Thymus (tissue), 11 donors: ENCODE measurements at regions not wholly inside any gene's neighbourhood (a gene's known extent, or its start where the extent isn't known, plus 50 kb on each side); places are given as distances from the start of the nearest gene placed in this dataset.

Experiments used
- DNase-seq, 9 donors: peaks; one replicate each; pipeline ENCODE4 v3.0.0-alpha.2; 2013; ENCODE audit warnings: low spot score in 9 of 9, low read depth in 6 of 9, missing footprints in 1 of 9
- H3K27ac ChIP-seq, 2 donors: one replicate each; pipeline ENCODE4 v1.5.1; 2013; ENCODE audit warnings: control low read depth in 1 of 2, low read depth in 1 of 2, low read length in 1 of 2, mild to moderate bottlenecking in 1 of 2, moderate library complexity in 1 of 2
- H3K27me3 ChIP-seq, 2 donors: one replicate each; pipeline ENCODE4 v1.5.1; 2013; ENCODE audit warnings: low read length in 1 of 2; ENCODE audit not compliant: control insufficient read depth in 2 of 2, insufficient read depth in 1 of 2
- H3K36me3 ChIP-seq, 2 donors: one replicate each; pipeline ENCODE4 v1.5.1; 2013; ENCODE audit warnings: low read length in 1 of 2, mild to moderate bottlenecking in 1 of 2, moderate library complexity in 1 of 2; ENCODE audit not compliant: control insufficient read depth in 2 of 2, insufficient read depth in 2 of 2
- H3K4me1 ChIP-seq, 2 donors: one replicate each; pipeline ENCODE4 v1.5.1; 2013; ENCODE audit warnings: low read length in 2 of 2; ENCODE audit not compliant: control insufficient read depth in 2 of 2, insufficient read depth in 2 of 2
- H3K4me3 ChIP-seq, 2 donors: one replicate each; pipeline ENCODE4 v1.5.1; 2013; ENCODE audit warnings: low read length in 2 of 2, control low read depth in 1 of 2, mild to moderate bottlenecking in 1 of 2
- H3K9me3 ChIP-seq, 2 donors: one replicate each; pipeline ENCODE4 v1.5.1; 2013; ENCODE audit warnings: low read length in 1 of 2, mild to moderate bottlenecking in 1 of 2; ENCODE audit not compliant: control insufficient read depth in 2 of 2, insufficient read depth in 1 of 2
- WGBS: extraction: QIAGEN DNeasy Blood & Tissue Kit; methylation state at CpG from one replicate; pipeline ENCODE4 v1.1.7; 2013; 5-methylcytosine and 5-hydroxymethylcytosine counted together
- donor health status: healthy.

DNA sequence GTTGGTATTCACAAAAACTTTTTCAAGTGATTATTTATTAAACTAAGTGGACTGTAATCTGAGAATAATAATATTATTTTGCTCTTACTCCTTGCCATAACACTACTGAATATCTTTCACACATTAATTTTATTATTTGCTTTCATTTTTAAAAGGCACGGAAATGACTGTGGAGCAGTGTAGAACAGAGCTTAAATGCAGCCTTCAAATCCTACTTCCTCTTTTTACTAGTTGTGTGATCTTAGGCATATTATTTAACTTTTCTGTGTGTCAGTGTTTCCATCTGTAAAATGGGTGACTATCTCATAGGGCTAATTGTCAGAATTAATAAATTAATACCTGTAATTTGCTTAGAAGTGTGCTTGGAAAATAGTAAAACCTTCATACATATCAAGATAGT lies 55.5 kb upstream of the SLC8A1 start:
- WGBS, result 44% methylated on average over 1 of the region's 1 CpG
- no peak for DNase-seq
- no peaks in the 10 kb centered on the region for H3K9me3 ChIP-seq
- H3K4me3 ChIP-seq, result no peak overlapping the region
- H3K4me1 ChIP-seq, result no peaks in the 10 kb centered on the region
- H3K27ac ChIP-seq, result no peak overlapping the region
- no peaks in the 10 kb centered on the region for H3K36me3 ChIP-seq
- H3K27me3 ChIP-seq, result peaks cover 0 to 2% of the 10 kb centered on the region in 2 donors

DNA sequence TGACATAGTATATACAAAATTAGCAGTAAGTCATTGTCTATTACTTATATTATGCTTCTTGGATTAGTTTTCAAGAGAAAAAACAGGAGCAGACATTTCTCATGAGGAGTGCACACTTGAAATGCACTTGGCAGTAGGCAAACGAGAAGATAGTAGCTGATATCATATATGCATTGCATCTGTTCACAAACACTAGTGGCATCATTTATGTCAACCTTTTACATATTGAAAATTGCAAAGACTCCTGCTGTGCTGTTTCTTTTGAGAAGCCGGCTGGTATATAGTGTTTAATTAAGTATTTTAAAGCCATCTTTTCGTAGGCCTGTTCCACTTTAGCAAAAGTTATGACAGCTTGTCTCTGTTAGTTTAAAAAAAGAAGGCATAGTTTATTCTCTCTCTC lies 58.4 kb upstream of the SLC8A1 start:
- no peak overlapping the region for H3K27ac ChIP-seq
- no peaks in the 10 kb centered on the region for H3K4me1 ChIP-seq
- H3K9me3 ChIP-seq, result no peaks in the 10 kb centered on the region
- H3K27me3 ChIP-seq, result peaks cover 0 to 2% of the 10 kb centered on the region in 2 donors
- no peak overlapping the region for H3K4me3 ChIP-seq
- WGBS, result 97% methylated on average over 3 of the region's 3 CpGs
- H3K36me3 ChIP-seq, result no peaks in the 10 kb centered on the region
- DNase-seq, result no peak

DNA sequence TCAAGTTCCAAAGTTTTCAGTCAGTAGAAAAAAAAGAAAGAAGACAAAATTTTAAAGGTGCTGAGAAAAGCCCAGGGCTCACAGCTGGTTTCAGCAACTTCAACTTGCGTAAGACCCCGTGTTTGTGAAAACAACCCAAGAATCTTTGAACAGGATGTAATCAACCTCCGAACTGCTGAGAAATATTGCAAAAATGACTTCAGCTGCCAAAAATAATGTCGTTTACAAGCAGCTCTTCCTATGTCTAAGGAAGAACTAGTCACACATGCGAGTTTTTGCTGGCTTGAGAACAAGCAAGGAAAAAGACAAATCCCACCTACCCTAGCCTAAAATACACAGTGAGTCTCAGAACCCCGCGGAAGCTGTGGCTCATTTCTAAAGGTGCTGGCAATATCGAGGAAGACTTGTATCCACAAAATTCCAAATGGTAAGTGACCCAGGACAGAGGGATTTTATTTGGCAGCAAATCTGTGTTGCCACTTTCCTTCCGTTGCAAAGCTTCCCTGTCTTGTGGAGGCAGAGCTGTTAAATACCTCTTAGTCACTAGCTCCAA lies 59.8 kb upstream of the SLC8A1 start:
- DNase-seq, result no peak

DNA sequence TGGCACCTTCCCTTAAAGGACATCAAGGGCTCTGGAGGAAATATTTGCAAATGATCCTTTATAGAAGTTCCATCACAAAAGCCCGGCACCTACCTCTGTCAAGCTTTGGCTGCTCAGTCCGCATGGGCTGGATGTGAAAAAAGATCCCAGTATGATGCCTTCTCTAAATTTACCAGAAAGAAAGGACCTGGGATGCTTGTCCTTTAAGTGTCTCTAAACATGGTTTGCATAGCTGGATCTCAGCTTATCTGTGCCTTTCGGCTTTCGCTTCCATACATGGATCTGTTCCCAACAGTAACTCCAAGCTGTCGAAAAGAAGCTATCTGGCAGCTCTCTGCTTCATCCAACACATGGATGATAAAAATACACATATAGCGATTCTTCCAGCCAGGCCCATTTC lies 60.4 kb upstream of the SLC8A1 start:
- DNase-seq, result no peak
- H3K27ac ChIP-seq, result no peak overlapping the region
- WGBS, result 92% methylated on average over 6 of the region's 6 CpGs

More for the DNA sequence above, 59.8 kb upstream of the SLC8A1 start:
- Histone ChIP-seq H3K9me3 (no peaks in the 10 kb centered on the region), H3K36me3 (no peaks in the 10 kb centered on the region), H3K27ac (no peak overlapping the region), H3K4me3 (no peak overlapping the region), H3K27me3 (peaks cover 0 to 2% of the 10 kb centered on the region in 2 donors), H3K4me1 (no peaks in the 10 kb centered on the region)
- WGBS, result 62% methylated on average over 9 of the region's 9 CpGs

DNA sequence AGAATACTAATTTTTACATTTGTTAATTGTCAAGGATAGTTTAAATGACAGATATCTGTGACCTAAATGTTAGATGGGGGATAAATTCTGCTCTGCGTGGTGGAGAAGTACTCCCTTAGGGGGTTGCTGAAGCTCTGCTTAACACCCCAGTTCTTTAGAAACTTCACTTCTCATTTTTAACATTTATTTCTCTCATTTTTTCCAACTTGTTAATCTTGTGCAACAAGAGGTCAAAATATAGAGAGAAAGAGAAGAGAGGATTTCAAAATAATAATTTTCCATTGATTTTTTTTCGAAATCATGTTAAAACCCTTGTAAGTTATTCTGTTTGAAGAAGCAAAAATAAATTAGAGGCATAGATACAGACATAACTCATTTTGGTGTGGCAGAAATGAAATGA lies 61.3 kb upstream of the SLC8A1 start:
- H3K4me1 ChIP-seq, result no peaks in the 10 kb centered on the region
- no peaks in the 10 kb centered on the region for H3K36me3 ChIP-seq
- peaks cover 0 to 2% of the 10 kb centered on the region in 2 donors for H3K27me3 ChIP-seq
- H3K27ac ChIP-seq, result no peak overlapping the region
- no peak overlapping the region for H3K4me3 ChIP-seq
- no peaks in the 10 kb centered on the region for H3K9me3 ChIP-seq
- 95% methylated on average over 2 of the region's 2 CpGs for WGBS
- no peak for DNase-seq

More for the DNA sequence above, 60.4 kb upstream of the SLC8A1 start:
- Histone ChIP-seq H3K4me1 (no peaks in the 10 kb centered on the region), H3K27me3 (peaks cover 0 to 2% of the 10 kb centered on the region in 2 donors), H3K36me3 (no peaks in the 10 kb centered on the region), H3K4me3 (no peak overlapping the region), H3K9me3 (no peaks in the 10 kb centered on the region)

DNA sequence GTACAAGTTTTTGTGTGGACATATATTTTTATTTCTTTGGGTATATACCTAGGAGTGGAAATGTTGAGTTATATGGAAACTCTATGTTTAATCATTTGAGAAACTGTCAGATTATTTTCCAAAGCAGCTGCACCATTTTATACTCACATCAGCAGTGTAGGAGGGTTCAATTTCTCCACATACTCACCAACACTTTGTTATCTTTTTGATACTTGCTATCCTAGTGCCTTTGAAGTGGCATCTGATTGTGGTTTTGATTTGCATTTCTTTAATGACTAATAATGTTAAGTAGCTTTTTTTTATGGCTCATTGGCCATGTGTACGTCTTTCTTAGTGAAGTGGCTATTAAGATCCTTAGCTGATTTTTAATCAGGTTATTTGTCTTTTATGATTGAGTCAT lies 64.7 kb upstream of the SLC8A1 start:
- H3K27me3 ChIP-seq, result peaks cover 0 to 2% of the 10 kb centered on the region in 2 donors
- no peaks in the 10 kb centered on the region for H3K4me1 ChIP-seq
- no peaks in the 10 kb centered on the region for H3K9me3 ChIP-seq
- no peak overlapping the region for H3K27ac ChIP-seq
- WGBS, result 86% methylated on average over 1 of the region's 1 CpG
- no peak for DNase-seq
- H3K4me3 ChIP-seq, result no peak overlapping the region
- no peaks in the 10 kb centered on the region for H3K36me3 ChIP-seq

DNA sequence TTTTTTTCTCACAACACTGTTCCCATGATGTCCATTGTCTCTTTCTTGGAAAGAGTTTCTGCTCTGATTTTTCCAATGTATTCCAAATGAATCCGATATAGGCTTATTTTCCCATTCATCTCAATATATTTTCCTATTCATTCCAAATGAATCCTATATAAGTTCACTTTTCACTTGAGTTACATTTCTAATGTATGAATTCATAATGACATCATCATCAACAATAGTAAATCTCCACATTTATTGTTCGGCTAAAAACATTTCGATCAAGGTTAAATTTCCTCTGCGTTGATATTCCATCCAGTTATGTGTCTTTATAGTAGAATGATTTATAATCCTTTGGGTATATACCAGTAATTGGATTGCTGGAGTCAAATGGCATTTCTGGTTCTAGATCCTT lies 76.7 kb upstream of the SLC8A1 start:
- no peak for DNase-seq
- H3K4me3 ChIP-seq, result no peak overlapping the region
- no peak overlapping the region for H3K27ac ChIP-seq
- H3K27me3 ChIP-seq, result no peaks in the 10 kb centered on the region
- H3K36me3 ChIP-seq, result no peaks in the 10 kb centered on the region
- no peaks in the 10 kb centered on the region for H3K9me3 ChIP-seq
- H3K4me1 ChIP-seq, result no peaks in the 10 kb centered on the region
- WGBS, result 99% methylated on average over 4 of the region's 4 CpGs

DNA sequence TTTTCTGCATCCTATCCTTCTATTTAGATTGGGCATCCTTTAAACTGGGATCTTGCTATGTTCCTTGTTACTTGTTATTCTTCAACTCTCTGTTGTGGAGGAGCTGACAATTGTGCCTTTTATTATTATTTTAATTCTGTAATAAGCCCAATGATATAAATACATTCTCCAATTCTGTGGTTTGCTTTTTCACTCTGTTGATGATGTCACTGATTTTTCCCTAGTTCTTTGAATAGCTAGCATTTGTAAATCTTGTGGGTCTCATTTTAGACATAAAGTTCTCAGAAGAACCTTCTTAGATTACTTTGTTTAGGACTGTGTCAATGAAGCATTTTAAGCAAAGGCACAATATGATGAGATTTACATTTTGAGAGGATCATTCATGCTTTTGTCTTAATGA lies 79.5 kb upstream of the SLC8A1 start:
- no peaks in the 10 kb centered on the region for H3K27me3 ChIP-seq
- DNase-seq, result no peak
- H3K27ac ChIP-seq, result no peak overlapping the region
- H3K4me3 ChIP-seq, result no peak overlapping the region
- H3K4me1 ChIP-seq, result no peaks in the 10 kb centered on the region
- H3K36me3 ChIP-seq, result no peaks in the 10 kb centered on the region
- no peaks in the 10 kb centered on the region for H3K9me3 ChIP-seq

DNA sequence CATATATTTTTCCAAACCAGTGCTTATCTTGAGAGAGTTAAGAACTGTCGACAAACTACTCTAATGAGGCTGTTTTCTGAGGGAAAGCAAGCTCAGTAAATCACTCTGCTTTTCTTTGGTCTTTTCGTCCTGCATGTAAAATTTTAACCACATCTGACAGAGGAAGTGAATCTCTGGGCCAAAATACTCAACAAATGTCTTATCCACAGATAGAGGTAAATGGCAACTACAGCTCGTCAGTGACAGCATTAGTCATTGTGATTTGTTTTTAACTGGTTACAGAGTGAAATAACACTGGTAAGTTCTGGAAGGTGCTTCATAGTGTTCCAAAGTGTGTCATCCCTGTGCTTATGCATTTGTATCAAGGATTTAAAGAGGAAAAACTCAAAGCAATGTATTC lies 82.6 kb upstream of the SLC8A1 start:
- peak in 2 of 9 donors; percentile 6 to 35 for DNase-seq
- Histone ChIP-seq H3K27ac (no peak overlapping the region), H3K36me3 (no peaks in the 10 kb centered on the region), H3K27me3 (no peaks in the 10 kb centered on the region), H3K4me3 (no peak overlapping the region), H3K9me3 (no peaks in the 10 kb centered on the region), H3K4me1 (no peaks in the 10 kb centered on the region)
- 23% methylated on average over 3 of the region's 3 CpGs for WGBS

DNA sequence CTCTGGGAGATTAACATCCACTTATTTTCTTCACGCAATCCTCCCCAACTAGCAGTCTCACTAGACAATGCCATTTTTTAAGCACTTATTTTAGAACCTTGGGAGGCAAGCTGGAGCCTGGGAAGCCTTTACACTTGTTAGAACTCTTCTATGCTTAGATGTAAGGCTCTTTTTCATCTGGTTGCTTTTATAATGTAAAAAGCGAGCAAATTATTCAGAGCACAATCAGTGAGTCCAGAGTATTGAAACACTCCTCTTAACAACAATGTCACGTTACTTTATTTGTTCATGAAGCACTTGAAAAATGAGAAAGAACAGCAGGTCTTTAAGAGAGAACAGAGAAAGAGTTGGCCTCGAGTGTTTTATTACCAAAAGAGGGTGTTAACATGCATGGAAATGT lies 84.1 kb upstream of the SLC8A1 start:
- Histone ChIP-seq H3K27me3 (no peaks in the 10 kb centered on the region), H3K36me3 (no peaks in the 10 kb centered on the region), H3K4me1 (no peaks in the 10 kb centered on the region), H3K4me3 (no peak overlapping the region), H3K27ac (no peak overlapping the region), H3K9me3 (no peaks in the 10 kb centered on the region)
- WGBS, result 93% methylated on average over 4 of the region's 4 CpGs
- DNase-seq, result no peak
